Omental fat pad (tissue), 3 donors: ENCODE measurements at regions not wholly inside any gene's neighbourhood (a gene's known extent, or its start where the extent isn't known, plus 50 kb on each side); places are given as distances from the start of the nearest gene placed in this dataset.

Source experiments
- ATAC-seq: fragments of 150-250 bp; one replicate; pipeline ENCODE4 v1.9.1; 2016; ENCODE audit warnings: mild to moderate bottlenecking, moderate library complexity; ENCODE audit not compliant: low FRiP score
- DNase-seq: peaks from one replicate; pipeline ENCODE4 v3.0.0-alpha.2; 2019; ENCODE audit warnings: low spot score
- CTCF ChIP-seq, 3 donors: fragments of 450-650 bp; IDR thresholded peaks; one replicate each; pipeline ENCODE4 v1.5.1; 2016 to 2017; ENCODE audit warnings: antibody characterized with exemption in 3 of 3, mild to moderate bottlenecking in 3 of 3, moderate library complexity in 2 of 3

- DNase-seq, result no peak
- no peak for TF ChIP-seq CTCF (IDR thresholded peaks at IDR 0.05)
- ATAC-seq, result no peak
Observed at GRCh38 chr22:19615001-19615461, 90.8 kb upstream of the CLDN5 start.

GRCh38 chr22:19615867-19616581 lies 91.8 kb upstream of the CLDN5 start:
- no peak for TF ChIP-seq CTCF (IDR thresholded peaks at IDR 0.05)
- no peak for ATAC-seq
- no peak for DNase-seq

GRCh38 chr22:19619144-19620009 lies 94.9 kb upstream of the SEPTIN5 start:
- no peak for ATAC-seq
- DNase-seq, result no peak
- no peak for TF ChIP-seq CTCF (IDR thresholded peaks at IDR 0.05)

GRCh38 chr22:19620742-19621371 lies 93.4 kb upstream of the SEPTIN5 start:
- TF ChIP-seq CTCF (IDR thresholded peaks at IDR 0.05), result no peak

GRCh38 chr22:19621373-19622060 lies 92.8 kb upstream of the SEPTIN5 start:
- DNase-seq, result no peak
- no peak for ATAC-seq
- no peak for TF ChIP-seq CTCF (IDR thresholded peaks at IDR 0.05)

More at GRCh38 chr22:19620742-19621371, 93.4 kb upstream of the SEPTIN5 start:
- ATAC-seq, result no peak
- DNase-seq, result no peak

- TF ChIP-seq CTCF (IDR thresholded peaks at IDR 0.05), result no peak
- ATAC-seq (no peak), DNase-seq (no peak)
Observed at GRCh38 chr22:19622061-19622441, 92.3 kb upstream of the SEPTIN5 start.
